GM21723 (cell line): ENCODE measurements at regions not wholly inside any gene's neighbourhood (a gene's known extent, or its start where the extent isn't known, plus 50 kb on each side); places are given as distances from the start of the nearest gene placed in this dataset.

Source experiments
- ATAC-seq: cut with Tn5 transposase; IDR thresholded peaks from one replicate; pipeline ENCODE4 v1.9.1; 2021; ENCODE audit warnings: mild to moderate bottlenecking, moderate library complexity; ENCODE audit not compliant: unreplicated experiment

DNA sequence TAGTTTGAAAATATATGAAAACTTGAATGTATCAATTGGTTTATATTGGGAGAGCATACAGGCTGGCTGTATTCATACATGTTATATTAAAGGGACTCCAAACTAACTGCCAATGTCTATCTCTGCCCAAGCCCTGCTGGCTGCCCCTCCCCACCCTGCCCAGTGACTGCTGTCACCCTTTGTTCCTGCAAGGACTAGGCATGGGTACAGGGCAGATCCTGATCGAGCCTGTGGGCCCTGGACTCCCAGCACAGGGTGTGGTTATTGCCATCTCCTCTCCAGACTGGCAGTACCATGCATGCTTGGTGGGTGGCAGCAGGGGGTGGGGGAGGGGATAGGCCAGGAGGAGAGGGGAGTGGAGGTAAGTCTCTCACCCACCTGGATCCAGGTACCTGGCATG, 167.5 kb upstream of the RASGEF1B start:
- no peak for ATAC-seq

DNA sequence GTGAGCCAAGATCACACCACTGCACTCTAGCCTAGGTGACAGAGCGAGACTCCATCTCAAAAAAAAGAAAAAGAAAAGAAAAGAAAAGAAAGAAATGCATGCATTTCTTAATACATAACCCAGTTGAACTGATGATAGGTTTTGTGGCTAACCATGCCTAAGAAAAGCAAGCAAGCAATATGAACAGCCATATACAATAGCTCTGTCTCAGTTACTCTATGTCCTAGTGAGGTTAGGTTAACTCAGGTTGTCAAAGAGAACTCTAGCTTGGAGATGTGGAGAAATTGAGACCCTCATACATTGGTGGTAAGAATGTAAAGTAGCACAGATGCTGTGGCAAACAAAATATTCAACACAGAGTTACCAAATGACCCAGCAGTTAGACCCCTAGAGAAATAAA, 167.0 kb upstream of the RASGEF1B start:
- no peak for ATAC-seq

GRCh38 chr4:81635739-81636138, 164.0 kb upstream of the RASGEF1B start:
- ATAC-seq = peak; percentile 96

- ATAC-seq = no peak
These were observed 163.3 kb upstream of the RASGEF1B start for GRCh38 chr4:81634766-81635549.

- no peak for ATAC-seq
These were observed 162.5 kb upstream of the RASGEF1B start for GRCh38 chr4:81634165-81634564.

GRCh38 chr4:81632581-81633299, 161.0 kb upstream of the RASGEF1B start:
- no peak for ATAC-seq

DNA sequence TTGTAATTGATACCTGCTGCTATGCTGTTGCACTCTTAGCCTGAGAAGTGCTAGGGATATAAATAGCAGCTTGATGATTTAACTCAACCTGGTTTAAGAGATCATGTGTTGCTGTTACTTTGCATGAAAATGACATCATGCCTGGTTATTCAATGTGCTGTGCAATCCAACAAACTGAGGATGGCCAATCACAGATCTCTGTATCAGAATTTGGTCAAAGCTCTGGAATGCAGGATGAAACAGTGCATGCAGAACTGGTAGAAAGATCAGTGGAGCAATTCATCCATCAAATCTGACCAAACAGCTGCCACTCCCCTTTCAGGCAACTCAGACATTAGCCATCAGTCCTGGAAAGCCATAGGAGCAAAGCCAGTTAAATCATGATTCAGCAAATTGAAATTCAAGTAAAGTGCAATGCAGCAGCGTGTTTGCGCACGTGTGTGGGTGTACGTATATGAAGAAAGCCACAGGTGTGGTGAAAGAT, 160.3 kb upstream of the RASGEF1B start:
- ATAC-seq = no peak

DNA sequence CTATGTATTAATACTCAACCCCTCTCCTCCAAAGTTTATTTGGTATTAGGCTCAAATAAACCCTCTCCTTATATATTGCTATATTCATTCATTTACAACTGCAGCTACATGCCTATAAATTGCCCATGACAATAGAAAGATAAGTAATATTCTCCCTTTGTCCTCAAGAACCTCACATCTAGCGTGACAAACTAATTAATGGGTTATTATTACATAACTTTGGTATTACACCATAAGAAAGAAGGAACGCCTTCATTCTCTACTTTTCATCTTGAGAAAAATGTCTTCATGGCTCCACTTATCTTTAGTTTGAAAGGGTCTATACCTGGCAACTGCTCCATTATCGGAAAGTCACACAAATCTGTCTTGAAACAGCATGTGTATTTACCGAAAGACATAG, 157.7 kb upstream of the RASGEF1B start:
- ATAC-seq = no peak

DNA sequence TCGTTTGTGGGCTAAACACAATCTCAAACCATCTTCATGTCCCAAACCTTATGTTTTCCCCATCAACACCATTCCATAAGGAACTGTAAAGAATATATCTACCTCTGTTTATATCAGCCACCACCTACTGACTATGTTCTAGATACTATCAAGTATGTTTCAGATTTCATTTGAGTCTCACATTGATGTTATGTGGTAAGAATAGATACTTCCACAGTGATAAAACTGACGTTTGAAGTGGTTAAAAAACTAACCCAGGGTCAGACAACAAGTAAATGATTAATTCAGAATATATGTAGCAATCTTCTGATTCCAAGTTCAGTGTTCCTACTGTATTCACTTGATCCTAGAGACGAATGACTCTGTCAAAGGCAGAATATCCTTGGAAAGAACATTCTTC, 156.8 kb upstream of the RASGEF1B start:
- no peak for ATAC-seq

GRCh38 chr4:81627590-81627989, 155.9 kb upstream of the RASGEF1B start:
- no peak for ATAC-seq

DNA sequence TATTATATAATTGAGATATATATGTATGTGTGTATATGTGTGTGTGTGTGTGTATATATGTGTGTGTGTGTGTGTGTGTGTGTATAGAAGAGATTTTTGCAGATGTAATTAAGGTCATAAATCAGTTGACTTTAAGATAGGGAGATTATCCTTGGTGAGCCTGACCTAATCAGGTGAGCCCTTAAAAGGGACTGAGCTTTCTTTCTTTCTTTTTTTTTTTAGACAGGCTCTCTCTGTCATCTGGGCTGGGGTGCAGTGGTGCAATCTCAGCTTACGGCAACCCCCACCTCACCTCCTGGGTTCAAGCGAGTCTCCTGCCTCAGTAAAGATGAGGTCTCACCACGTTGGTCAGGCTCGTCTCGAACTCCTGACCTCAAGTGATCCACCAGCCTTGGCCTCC, 155.1 kb upstream of the RASGEF1B start:
- no peak for ATAC-seq

DNA sequence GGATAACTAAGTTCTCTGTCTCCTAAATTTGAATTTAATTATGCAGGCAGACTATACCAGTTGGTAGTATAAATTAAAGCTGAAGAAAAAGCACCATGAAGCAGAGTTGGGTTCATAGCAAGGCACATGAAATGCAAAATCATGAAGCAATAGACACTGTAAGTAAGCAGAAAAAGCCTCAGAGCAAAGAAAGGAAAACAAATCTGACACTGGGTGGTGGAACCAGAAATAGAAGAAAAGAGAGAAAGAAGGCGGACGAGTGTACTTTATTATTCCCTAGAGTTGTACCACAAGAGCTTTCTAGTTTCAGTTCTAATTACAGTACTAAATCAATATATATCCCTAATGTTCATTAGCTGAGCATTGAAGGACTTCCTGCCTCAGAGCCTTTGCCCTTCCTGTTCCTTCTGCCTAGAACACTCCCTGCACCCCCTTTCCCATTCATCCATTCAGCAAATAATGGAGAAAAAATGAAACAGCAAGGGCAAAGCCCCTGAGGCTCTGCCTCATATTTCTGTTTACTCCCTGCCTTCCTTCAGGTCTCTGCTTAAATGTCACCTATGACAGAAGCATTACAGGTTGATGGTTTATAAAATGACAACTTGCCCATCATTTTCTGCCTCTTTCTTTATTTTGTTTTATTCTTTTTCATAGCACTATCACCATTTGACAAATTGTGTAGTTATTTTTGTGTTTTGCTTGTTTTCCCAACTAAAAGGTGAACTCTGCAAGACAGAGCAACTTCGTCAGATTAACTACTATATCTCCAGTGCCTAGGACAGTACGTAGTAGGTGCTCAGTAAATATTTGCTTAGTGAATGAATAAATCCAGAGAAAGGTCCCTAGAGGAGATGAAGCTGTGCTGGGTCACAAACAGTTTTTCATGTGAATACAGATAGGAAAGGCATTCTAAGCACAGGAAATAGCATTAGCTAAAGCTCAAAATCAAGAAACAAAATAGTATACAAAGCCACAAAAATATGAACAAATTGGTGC, 154.0 kb upstream of the RASGEF1B start:
- no peak for ATAC-seq

DNA sequence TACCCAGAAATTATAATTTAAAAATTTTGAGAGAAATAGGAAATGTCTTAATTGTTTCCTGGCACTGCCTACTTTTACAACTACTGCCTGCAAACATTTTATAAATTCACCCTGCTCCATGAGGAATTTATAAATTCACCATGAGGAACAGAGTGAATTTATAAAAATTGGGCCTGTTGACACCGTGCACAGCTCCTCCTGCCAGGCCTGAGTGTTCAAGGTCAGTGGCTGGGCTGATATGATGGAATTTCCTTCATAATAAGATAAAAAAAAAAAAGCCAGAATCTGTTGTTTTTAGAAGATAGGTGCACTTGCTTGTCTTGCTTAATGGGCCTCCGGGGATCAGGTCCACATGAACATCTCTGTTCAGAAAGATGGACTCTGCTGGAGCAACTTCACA, 151.7 kb upstream of the RASGEF1B start:
- ATAC-seq = no peak

DNA sequence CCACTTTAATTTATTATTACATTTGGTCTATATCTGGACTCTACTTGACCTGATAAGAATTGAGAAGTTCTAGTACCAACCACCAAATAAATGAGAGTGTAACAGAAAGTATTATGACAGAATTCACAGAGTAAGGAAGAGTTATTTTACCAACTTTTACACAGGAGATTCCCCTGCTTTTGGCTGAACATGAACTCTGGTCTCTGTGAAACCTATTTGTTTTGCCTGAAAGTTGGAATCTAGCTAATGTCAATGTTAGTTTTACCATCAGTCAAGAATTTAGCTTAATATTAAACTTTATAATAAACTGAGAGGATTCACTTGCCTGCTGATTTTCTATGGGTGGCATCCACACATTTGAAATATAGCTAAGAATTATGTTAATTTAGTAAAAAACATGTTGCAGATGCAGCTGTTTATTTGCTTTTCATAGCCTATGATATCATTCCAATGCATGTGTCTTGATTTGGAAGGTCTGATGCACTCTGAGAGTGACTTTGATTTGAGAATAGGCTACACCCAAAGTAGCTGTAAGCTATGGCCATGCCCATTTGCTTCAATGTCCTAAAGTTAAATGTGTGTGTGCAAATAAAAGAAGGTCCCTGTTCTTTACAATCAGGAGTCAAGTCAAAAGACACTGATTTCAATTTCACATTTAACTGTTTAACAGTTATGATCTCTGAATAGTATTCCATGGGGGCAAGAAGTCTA, 150.9 kb upstream of the RASGEF1B start:
- ATAC-seq = no peak

DNA sequence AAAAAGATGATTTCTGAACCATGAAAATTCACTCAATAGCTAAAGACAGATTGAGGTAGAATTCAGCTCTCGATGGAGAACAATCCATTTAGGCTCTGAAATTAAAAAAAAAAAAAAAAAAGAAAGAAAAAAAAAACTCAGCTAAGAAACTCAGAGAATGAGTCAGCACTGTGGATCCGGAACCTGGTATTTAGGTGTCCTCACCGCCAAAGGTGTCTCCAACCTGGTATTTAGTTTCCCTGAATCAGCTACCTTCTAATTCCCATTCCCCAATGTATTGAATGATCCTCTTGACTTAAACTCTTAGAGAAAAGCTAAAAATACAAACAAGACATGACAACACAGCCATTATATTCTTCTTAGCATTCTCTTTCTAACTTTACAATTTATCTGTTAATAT, 150.3 kb upstream of the RASGEF1B start:
- no peak for ATAC-seq

GRCh38 chr4:81621490-81621889, 149.8 kb upstream of the RASGEF1B start:
- no peak for ATAC-seq

- no peak for ATAC-seq
These were observed 148.7 kb upstream of the RASGEF1B start for GRCh38 chr4:81620442-81620841.

- no peak for ATAC-seq
These were observed 145.8 kb upstream of the RASGEF1B start for GRCh38 chr4:81617545-81617944.

- no peak for ATAC-seq
These were observed 139.5 kb upstream of the RASGEF1B start for GRCh38 chr4:81611221-81611620.

GRCh38 chr4:81609844-81610243, 138.1 kb upstream of the RASGEF1B start:
- no peak for ATAC-seq
